Mesothelial cell of epicardium (in vitro differentiated cells): ENCODE measurements at regions not wholly inside any gene's neighbourhood (a gene's known extent, or its start where the extent isn't known, plus 50 kb on each side); places are given as distances from the start of the nearest gene placed in this dataset.
A peak's percentile ranks its signal among the peaks of the same experiment; 100 is the strongest.

Experiments used
- DNase-seq, 2 experiments: peaks; one replicate each; pipeline ENCODE4 v3.0.0; 2021; ENCODE audit warnings: low spot score in 2 of 2; ENCODE audit not compliant: unreplicated experiment in 2 of 2
- H3K27ac Mint-ChIP-seq: 2 replicates; pipeline ENCODE4 v1.8.0; 2021; ENCODE audit warnings: mixed read lengths
- H3K27me3 Mint-ChIP-seq: 2 replicates; pipeline ENCODE4 v1.8.0; 2021; ENCODE audit warnings: low read depth, mixed read lengths
- H3K36me3 Mint-ChIP-seq: 2 replicates; pipeline ENCODE4 v1.8.0; 2021; ENCODE audit warnings: mixed read lengths
- H3K4me1 Mint-ChIP-seq: 2 replicates; pipeline ENCODE4 v1.8.0; 2021; ENCODE audit warnings: mixed read lengths
- H3K4me3 Mint-ChIP-seq: 2 replicates; pipeline ENCODE4 v1.8.0; 2021; ENCODE audit warnings: mild to moderate bottlenecking, moderate library complexity, mixed read lengths
- H3K9me3 Mint-ChIP-seq: 2 replicates; pipeline ENCODE4 v1.8.0; 2021; ENCODE audit warnings: mixed read lengths
- CTCF ChIP-seq: fragments of 200-600 bp; sonication (generic); IDR thresholded peaks from one replicate; pipeline ENCODE4 v1.5.0; 2021; ENCODE audit warnings: antibody characterized with exemption; ENCODE audit not compliant: unreplicated experiment

GRCh38 chr2:43126817-43127207 is 99.6 kb downstream of the ZFP36L2 start:
- H3K27me3 Mint-ChIP-seq = no peaks in the 10 kb centered on the region
- TF ChIP-seq CTCF = no peak
- H3K9me3 Mint-ChIP-seq = no peaks in the 10 kb centered on the region
- no peaks in the 10 kb centered on the region for H3K36me3 Mint-ChIP-seq
- H3K4me3 Mint-ChIP-seq = no peak overlapping the region
- peaks cover 51% of the 10 kb centered on the region for H3K4me1 Mint-ChIP-seq
- no peak overlapping the region for H3K27ac Mint-ChIP-seq
- no peak for DNase-seq

GRCh38 chr2:43125090-43125998 is 101.1 kb downstream of the ZFP36L2 start:
- no peak for TF ChIP-seq CTCF
- Mint-ChIP-seq H3K4me3 (no peak overlapping the region), H3K9me3 (no peaks in the 10 kb centered on the region), H3K36me3 (no peaks in the 10 kb centered on the region), H3K27me3 (no peaks in the 10 kb centered on the region), H3K4me1 (peaks cover 44% of the 10 kb centered on the region), H3K27ac (peak overlapping the region; percentile 21)
- no peak for DNase-seq

- no peak overlapping the region for H3K27ac Mint-ChIP-seq
Observed at GRCh38 chr2:43124687-43125057, 101.7 kb downstream of the ZFP36L2 start.

GRCh38 chr2:43123981-43124686 is 102.3 kb downstream of the ZFP36L2 start:
- H3K27me3 Mint-ChIP-seq = no peaks in the 10 kb centered on the region
- no peak overlapping the region for H3K4me3 Mint-ChIP-seq
- DNase-seq = no peak
- TF ChIP-seq CTCF = no peak
- H3K36me3 Mint-ChIP-seq = no peaks in the 10 kb centered on the region
- H3K27ac Mint-ChIP-seq = peak overlapping the region; percentile 79
- peaks cover 7% of the 10 kb centered on the region for H3K9me3 Mint-ChIP-seq
- H3K4me1 Mint-ChIP-seq = peaks cover 32% of the 10 kb centered on the region

More at GRCh38 chr2:43124687-43125057, 101.7 kb downstream of the ZFP36L2 start:
- Mint-ChIP-seq H3K4me1 (peaks cover 37% of the 10 kb centered on the region), H3K27me3 (no peaks in the 10 kb centered on the region), H3K36me3 (no peaks in the 10 kb centered on the region), H3K4me3 (no peak overlapping the region), H3K9me3 (peaks cover 2% of the 10 kb centered on the region)
- DNase-seq = no peak
- no peak for TF ChIP-seq CTCF

- Mint-ChIP-seq H3K27ac (peak overlapping the region; percentile 79), H3K9me3 (peaks cover 14% of the 10 kb centered on the region), H3K4me1 (peaks cover 29% of the 10 kb centered on the region), H3K27me3 (no peaks in the 10 kb centered on the region), H3K4me3 (no peak overlapping the region), H3K36me3 (peaks cover 3% of the 10 kb centered on the region)
- no peak for TF ChIP-seq CTCF
- DNase-seq = no peak
Observed at GRCh38 chr2:43123486-43123885, 102.9 kb downstream of the ZFP36L2 start.
